Neuron (in vitro differentiated cells): ENCODE measurements at regions not wholly inside any gene's neighbourhood (a gene's known extent, or its start where the extent isn't known, plus 50 kb on each side); places are given as distances from the start of the nearest gene placed in this dataset.
"Not testable (repeated sequence)": the region's sequence is repeated elsewhere in the genome, so short reads cannot be mapped to it uniquely, and the experiment has no call there.

Source experiments
- H2AFZ ChIP-seq: one replicate; pipeline ENCODE4 v1.6.1; 2013; ENCODE audit warnings: low read depth, mild to moderate bottlenecking, inconsistent platforms, low read length, moderate library complexity
- H3K27me3 ChIP-seq: one replicate; pipeline ENCODE4 v1.6.1; 2013; ENCODE audit warnings: low read length; ENCODE audit not compliant: insufficient read depth
- H3K36me3 ChIP-seq: one replicate; pipeline ENCODE4 v1.6.1; 2013; ENCODE audit warnings: low read length; ENCODE audit not compliant: insufficient read depth
- H3K4me1 ChIP-seq: one replicate; pipeline ENCODE4 v1.6.1; 2013; ENCODE audit warnings: low read length; ENCODE audit not compliant: insufficient read depth
- H3K4me3 ChIP-seq: 2 replicates; pipeline ENCODE4 v1.5.1; 2013; ENCODE audit warnings: mild to moderate bottlenecking, low read length, moderate library complexity
- H3K9me3 ChIP-seq: one replicate; pipeline ENCODE4 v1.6.1; 2013; ENCODE audit warnings: low read length

DNA sequence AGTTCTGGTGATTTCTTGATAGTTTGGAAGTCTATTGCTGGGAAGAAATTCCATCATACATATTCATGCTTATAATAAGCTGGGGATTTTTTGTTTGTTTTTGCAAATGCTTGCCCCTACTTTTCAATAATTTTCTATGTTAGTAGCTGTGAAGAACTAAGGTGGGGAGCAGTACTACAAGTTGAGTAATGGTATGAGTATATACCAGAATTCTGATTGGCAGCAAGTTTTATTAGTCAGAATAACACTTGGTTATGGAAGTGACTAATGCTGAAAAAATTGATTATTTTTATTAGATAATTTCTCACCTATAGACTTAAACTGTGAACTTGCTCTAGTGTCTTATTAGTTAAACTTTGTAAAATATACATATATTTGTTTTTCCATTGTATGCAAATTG, 462.8 kb upstream of the EPHA6 start:
- not testable (repeated sequence) for H3K4me3 ChIP-seq, H3K27me3 ChIP-seq, H3K9me3 ChIP-seq, H2AFZ ChIP-seq, H3K4me1 ChIP-seq, H3K36me3 ChIP-seq

DNA sequence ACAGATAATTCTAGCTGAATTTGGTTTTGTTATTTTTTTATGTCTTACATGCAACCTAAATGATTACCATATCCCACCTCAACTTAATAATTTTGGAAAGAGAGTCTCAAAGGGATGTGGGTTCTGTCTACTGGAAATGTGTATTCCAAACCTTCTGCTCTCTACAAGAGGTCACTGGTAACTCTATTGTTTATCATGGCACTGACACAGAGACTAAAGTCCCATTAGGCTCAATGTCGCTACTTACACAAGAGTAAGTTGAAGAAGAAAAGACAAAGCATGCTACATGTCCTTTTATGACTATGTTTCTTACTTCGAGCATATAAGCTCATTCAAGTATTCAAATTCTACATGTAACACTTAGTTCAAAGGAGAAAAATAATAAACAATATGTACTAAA, 460.3 kb upstream of the EPHA6 start:
- Histone ChIP-seq H3K4me3 (no peak overlapping the region), H3K36me3 (no peaks in the 10 kb centered on the region), H3K9me3 (no peaks in the 10 kb centered on the region), H3K27me3 (no peaks in the 10 kb centered on the region), H2AFZ (no peak overlapping the region), H3K4me1 (no peaks in the 10 kb centered on the region)

DNA sequence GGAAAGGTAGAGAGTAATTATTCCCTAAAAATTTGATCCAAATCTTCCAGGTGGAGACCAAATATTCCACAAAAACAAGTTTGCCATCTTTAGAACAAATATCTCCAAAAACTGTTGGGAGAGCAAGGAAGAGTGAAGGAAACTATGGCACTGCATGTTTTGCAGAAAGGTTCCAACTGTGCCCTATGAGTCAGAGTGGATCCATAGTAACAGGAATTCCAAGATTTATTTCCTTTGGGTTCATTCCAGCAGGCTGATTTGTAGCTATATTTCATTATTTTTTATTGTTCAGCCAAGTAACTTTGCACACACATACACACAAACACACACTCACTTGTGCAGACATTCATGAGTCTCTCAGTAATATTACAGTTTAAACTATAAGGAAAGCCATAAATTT, 459.7 kb upstream of the EPHA6 start:
- H2AFZ ChIP-seq: no peak overlapping the region
- no peaks in the 10 kb centered on the region for H3K9me3 ChIP-seq
- H3K27me3 ChIP-seq: no peaks in the 10 kb centered on the region
- no peaks in the 10 kb centered on the region for H3K36me3 ChIP-seq
- no peak overlapping the region for H3K4me3 ChIP-seq
- H3K4me1 ChIP-seq: no peaks in the 10 kb centered on the region

DNA sequence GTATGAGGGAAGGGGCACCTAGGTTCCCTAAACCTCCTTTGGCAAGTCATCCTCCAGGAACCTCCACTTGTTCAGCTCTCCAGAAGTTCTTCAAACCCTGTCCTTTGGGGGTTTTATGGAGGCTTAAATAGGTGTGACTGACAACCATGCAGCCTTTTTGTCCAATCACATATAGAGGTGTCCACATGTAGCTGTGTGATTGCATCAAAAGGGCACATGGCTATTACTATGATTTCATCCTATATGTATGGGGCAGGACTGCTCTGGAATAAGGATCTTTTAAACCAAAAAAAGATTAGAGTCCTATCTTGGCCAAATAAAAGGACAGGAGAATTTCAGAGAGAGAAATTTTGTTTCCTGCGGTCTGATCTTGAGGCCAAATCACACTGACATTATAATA, 453.2 kb upstream of the EPHA6 start:
- no peak overlapping the region for H3K4me3 ChIP-seq
- H3K27me3 ChIP-seq: no peaks in the 10 kb centered on the region
- no peak overlapping the region for H2AFZ ChIP-seq
- no peaks in the 10 kb centered on the region for H3K4me1 ChIP-seq
- no peaks in the 10 kb centered on the region for H3K9me3 ChIP-seq
- H3K36me3 ChIP-seq: no peaks in the 10 kb centered on the region

DNA sequence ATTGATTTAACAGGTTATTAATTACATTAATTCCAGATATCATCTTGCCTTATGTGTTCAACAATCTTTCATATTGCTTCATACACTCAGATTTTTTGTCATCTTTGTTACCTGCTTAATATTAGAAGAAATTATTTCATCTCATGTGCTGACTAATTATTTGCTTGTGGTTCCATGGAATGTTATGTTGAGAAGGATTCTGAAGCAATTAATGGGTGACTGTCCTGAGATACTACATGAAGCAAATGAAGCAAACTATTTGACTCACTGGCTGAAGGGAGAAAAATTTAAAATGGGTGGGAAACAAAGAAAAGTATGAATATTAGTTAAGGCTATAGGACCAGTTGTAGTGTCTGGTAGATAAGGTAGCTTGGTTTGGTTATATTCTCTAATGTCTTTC, 443.8 kb upstream of the EPHA6 start:
- H3K4me3 ChIP-seq: no peak overlapping the region
- no peak overlapping the region for H2AFZ ChIP-seq
- no peaks in the 10 kb centered on the region for H3K36me3 ChIP-seq

DNA sequence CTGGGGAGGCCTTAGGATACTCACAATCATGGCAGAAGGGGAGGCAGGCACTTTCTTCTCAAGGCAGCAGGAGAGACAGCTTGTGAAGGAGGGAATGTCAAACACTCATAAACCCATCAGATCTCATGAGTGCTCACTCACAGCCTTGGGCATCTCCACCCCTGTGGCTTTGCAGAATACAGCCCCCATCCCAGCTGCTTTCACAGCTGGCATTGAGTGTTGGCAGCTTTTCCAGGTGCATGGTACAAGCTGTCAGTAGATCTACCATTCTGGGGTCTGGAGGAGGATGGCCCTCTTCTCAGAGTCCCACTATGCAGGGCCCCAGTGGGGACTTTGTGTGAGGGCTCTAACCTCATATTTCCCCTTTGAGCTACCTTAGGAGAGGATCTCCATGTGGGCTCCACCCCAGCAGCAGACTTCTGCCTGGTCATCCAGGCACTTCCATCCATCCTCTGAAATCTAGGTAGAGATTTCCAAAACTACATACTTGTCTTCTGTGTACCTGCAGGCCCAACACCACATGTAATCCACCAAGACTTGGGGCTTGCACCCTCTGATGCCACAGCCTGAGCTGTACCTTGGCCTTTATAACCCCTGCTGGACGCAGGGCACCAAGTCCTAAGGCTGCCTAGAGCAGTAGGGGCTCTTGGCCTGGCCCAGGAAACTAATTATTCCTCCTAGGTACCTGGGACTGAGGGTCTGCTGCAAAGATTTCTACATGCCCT, 404.2 kb upstream of the EPHA6 start:
- Histone ChIP-seq H3K4me1 (no peaks in the 10 kb centered on the region), H3K4me3 (no peak overlapping the region), H3K27me3 (no peaks in the 10 kb centered on the region), H2AFZ (no peak overlapping the region), H3K36me3 (no peaks in the 10 kb centered on the region), H3K9me3 (peaks cover 3% of the 10 kb centered on the region)

More for the DNA sequence above, 443.8 kb upstream of the EPHA6 start:
- no peaks in the 10 kb centered on the region for H3K9me3 ChIP-seq
- H3K27me3 ChIP-seq: no peaks in the 10 kb centered on the region
- H3K4me1 ChIP-seq: no peaks in the 10 kb centered on the region

DNA sequence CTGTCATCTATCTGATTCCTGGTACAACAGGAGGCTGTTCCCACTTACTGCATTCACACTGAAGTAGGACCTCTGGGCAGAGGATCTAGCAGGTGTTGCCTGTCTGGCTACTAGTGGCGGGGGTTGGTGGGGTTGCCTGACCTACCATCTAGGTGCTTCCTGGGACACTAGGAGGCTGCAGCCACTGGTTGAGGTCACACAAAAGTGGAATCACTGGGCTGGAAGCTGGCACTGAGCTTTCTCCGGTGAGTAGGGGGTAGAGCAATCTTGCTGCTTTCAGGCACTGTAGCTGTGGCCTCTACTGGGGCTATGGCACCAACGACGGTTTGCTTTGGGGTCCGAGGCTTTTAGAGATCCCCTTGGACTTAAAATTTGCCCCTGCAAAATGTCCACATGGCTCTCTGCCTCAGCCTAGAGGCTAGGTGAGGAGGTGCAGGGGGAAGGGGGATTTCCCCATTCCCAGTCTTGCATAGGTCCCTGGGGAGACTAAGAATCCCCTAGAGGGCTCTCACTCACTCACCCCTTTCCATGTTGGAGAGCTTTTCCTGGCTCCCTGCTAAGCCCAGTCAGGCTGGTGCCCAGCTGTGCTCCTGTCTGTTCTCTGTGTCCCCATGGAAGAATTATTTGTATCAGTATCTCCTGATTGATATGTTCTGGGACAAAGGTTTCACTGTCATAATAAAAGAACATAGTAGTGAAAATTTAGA, 397.7 kb upstream of the EPHA6 start:
- Histone ChIP-seq H3K9me3 (no peaks in the 10 kb centered on the region), H3K36me3 (no peaks in the 10 kb centered on the region), H3K4me3 (no peak overlapping the region), H3K27me3 (no peaks in the 10 kb centered on the region), H2AFZ (no peak overlapping the region), H3K4me1 (no peaks in the 10 kb centered on the region)

DNA sequence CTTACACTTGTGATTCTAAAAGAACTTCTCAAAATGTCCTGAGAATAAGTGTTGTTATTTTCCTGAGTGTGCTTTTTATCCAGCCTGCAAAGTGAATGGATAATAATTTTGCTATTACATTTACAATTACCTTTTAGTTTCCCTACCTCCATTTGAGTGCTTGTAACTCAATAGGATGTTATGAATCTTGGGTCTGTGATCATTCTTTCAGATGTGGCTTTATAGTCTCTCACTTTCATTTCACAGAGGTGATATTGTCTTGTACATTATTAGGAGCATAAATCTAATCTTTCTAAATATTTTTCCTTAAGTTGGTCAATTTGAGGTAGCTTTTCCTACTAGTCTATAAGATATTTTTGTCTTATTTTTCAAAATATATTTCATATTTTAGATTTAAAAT, 386.3 kb upstream of the EPHA6 start:
- H3K4me3 ChIP-seq: no peak overlapping the region
- H3K9me3 ChIP-seq: no peaks in the 10 kb centered on the region
- no peaks in the 10 kb centered on the region for H3K27me3 ChIP-seq
- no peak overlapping the region for H2AFZ ChIP-seq
- no peaks in the 10 kb centered on the region for H3K4me1 ChIP-seq
- no peaks in the 10 kb centered on the region for H3K36me3 ChIP-seq

DNA sequence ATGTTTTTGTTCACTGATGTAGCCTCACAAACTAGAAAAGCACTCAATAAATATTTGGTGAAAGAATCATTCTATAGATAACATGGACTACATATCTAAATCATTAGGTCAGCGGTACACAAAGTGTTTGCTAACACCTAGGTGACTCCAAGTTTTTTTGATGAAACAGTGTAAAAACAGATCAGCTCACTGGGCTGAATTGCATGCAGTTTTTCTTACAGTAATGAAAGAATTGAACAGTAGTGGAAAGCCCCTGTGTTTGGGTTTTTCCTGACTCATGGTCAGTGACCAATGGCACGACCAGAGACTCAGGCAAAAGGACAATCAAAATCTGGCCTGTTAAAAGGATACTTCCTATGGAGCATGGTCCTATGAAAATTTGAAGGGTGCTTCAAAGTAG, 384.3 kb upstream of the EPHA6 start:
- Histone ChIP-seq H3K36me3 (no peaks in the 10 kb centered on the region), H3K4me3 (no peak overlapping the region), H3K4me1 (no peaks in the 10 kb centered on the region), H2AFZ (no peak overlapping the region), H3K27me3 (no peaks in the 10 kb centered on the region), H3K9me3 (no peaks in the 10 kb centered on the region)

DNA sequence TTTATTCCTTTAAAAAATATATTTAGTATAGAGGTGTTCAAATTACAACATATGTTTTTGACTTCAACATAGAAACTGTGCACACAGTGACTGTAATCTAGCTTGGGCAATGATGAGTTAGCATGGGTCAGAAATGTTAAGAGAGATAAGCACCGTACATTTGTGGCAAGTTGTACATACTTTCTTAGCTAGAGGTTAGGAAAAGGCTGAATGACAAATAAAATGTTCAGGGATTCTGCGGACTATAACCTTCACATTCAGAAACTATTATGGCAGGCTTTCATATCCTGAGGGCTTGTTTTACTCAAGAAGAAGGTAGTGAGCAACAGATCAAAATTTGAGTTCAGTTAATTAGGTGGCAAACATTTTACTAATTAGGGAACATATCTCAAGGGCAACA, 379.7 kb upstream of the EPHA6 start:
- no peak overlapping the region for H2AFZ ChIP-seq
- H3K4me1 ChIP-seq: no peaks in the 10 kb centered on the region
- no peaks in the 10 kb centered on the region for H3K9me3 ChIP-seq
- H3K36me3 ChIP-seq: no peaks in the 10 kb centered on the region
- no peaks in the 10 kb centered on the region for H3K27me3 ChIP-seq
- H3K4me3 ChIP-seq: no peak overlapping the region

DNA sequence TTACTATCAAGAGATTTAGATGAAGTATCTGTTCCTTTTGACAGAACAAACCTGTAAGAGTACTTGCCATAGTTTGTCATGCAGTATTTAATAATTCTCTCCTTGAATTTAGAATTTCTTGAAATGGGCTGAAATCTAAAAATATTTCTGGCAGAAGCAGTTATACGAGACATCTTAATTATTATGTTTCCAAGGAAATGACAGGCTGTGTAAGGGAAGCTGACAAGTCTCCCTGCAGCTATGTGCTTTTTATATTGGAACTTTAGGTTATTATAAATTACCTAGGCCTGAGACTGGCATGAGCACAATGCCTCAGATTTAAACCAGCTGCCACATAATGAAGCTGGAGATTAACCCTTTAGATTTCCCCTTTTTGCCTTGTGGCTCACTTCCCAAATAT, 365.0 kb upstream of the EPHA6 start:
- H3K9me3 ChIP-seq: no peaks in the 10 kb centered on the region
- H3K4me3 ChIP-seq: no peak overlapping the region
- H3K36me3 ChIP-seq: no peaks in the 10 kb centered on the region
- no peaks in the 10 kb centered on the region for H3K27me3 ChIP-seq
- no peak overlapping the region for H2AFZ ChIP-seq
- peaks cover 19% of the 10 kb centered on the region for H3K4me1 ChIP-seq

DNA sequence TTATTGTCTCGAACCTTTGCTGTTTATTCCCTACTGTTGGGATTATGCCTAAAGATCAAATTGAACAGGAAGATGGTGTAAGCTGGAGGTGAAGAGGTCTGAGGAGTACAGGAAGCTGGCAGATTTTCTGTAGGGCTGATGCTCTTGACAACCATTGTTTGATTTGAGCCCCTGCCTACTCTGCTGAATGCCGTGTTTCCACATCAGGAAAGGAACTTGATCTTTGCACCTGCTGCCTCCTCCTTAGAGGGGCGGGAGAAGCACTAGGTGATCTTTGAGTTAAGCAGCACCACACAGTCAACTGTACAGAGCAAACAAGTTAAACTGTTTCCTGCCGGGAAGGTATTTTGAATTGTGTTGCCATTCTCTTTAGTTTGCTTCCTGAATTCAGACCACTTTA, 364.6 kb upstream of the EPHA6 start:
- Histone ChIP-seq H3K36me3 (no peaks in the 10 kb centered on the region), H3K9me3 (no peaks in the 10 kb centered on the region), H3K27me3 (no peaks in the 10 kb centered on the region), H3K4me3 (no peak overlapping the region), H2AFZ (peak overlapping the region; percentile 71), H3K4me1 (peaks cover 19% of the 10 kb centered on the region)

DNA sequence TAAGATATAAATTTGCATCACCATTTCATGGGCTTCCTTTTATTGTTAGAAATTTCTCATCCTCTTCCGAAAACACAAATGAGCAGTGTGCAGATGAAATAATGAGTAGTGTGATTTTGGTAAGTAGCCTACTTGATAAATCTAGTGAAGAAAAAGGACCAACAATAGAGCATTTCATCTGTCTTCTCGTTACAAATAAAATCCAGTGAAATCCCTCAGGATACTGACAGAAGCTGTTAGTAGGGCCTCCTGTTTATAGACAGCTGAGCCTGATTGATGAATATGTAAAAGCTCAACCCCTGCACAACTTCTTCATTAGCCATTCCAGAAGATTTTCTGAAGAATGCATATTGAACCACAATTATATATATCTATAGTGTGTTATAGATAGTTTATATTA, 363.7 kb upstream of the EPHA6 start:
- H2AFZ ChIP-seq: no peak overlapping the region
- H3K27me3 ChIP-seq: no peaks in the 10 kb centered on the region
- H3K4me1 ChIP-seq: peaks cover 19% of the 10 kb centered on the region

DNA sequence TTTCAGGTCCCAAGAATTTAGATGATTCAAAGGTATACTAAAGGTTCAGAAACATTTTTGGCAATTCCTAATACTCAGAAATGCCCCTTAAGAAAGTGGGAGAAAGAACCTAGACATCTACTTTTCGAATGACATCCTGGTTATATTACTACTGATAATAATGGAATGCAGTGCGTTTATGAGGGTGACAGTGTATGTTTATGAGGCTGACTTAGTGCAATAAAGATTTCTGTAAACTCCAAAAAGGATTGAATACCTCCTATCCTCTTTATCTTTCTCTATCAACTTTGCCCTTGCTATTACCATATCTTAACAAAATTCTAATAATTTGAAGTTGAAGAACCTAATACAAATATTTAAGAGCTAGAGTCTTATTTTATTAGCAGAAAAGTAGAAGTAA, 348.9 kb upstream of the EPHA6 start:
- no peaks in the 10 kb centered on the region for H3K36me3 ChIP-seq
- H3K27me3 ChIP-seq: no peaks in the 10 kb centered on the region
- H3K4me1 ChIP-seq: no peaks in the 10 kb centered on the region
- no peak overlapping the region for H2AFZ ChIP-seq
- no peaks in the 10 kb centered on the region for H3K9me3 ChIP-seq
- H3K4me3 ChIP-seq: no peak overlapping the region

More for the DNA sequence above, 363.7 kb upstream of the EPHA6 start:
- H3K9me3 ChIP-seq: no peaks in the 10 kb centered on the region
- no peak overlapping the region for H3K4me3 ChIP-seq
- no peaks in the 10 kb centered on the region for H3K36me3 ChIP-seq
